ENCODE measurements at regions not wholly inside any gene's neighbourhood (a gene's known extent, or its start where the extent isn't known, plus 50 kb on each side); places are given as distances from the start of the nearest gene placed in this dataset.

DNA sequence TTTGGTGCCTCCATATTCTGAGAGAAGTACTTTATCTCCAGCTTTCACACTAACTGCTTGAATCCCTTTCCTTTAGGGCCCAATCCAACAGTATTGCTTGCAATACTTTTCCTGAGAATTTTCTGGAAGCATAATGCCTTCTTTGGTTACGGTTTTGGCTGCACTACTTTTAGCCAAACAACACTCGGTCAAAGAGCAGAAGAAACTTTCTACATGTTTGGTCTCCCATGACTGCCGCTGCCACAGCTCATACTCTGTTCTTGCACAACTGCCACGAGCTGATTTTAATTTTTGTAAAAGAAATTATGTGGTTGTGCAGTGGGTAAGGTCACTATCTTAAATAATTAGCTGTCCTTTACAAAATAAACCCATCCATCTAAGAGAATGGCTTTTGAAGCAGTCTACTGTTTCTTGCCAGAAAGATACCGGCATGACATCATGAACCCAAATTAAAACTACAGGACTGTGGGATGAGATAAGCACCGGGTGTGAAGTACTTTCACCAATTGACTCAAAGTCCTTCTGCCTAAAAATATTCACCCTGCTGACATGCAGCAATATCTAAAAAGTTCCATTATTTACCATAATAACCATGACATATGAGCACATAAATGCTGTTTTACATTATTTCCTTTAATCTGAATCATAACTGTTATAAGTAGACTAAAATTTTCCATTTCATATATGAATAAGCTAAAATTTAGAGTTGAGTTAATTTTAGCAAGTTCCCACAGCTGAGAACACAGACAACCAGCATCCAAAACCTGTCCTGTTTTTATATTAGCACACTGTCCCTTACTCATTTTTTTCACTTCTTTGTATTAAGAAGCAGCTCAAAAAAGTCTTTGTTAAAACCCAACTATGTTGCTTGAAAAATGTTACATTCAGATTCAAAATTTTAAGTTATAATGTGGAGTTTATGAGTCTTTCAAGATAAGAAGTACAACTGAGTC, 1154.3 kb downstream of the EPHA3 start:
- TF ChIP-seq ZC3H10 (CRISPR knock-in tag; IDR thresholded peaks at IDR 0.05) (no peak), ISL1 (CRISPR knock-in tag; IDR thresholded peaks at IDR 0.05) (no peak), ARNTL (CRISPR knock-in tag; IDR thresholded peaks at IDR 0.05; ENCODE audit: borderline replicate concordance, low read depth) (no peak), RARB (CRISPR knock-in tag; IDR thresholded peaks at IDR 0.05) (no peak), ZNF8 (CRISPR knock-in tag; IDR thresholded peaks at IDR 0.05) (no peak), PATZ1 (CRISPR knock-in tag; IDR thresholded peaks at IDR 0.05; ENCODE audit: borderline replicate concordance) (no peak), PPARA (CRISPR knock-in tag; IDR thresholded peaks at IDR 0.05; ENCODE audit: borderline replicate concordance) (no peak), SNAI2 (CRISPR knock-in tag; IDR thresholded peaks at IDR 0.05) (no peak), GLIS3 (CRISPR knock-in tag; IDR thresholded peaks at IDR 0.05) (no peak), CSDC2 (CRISPR knock-in tag; IDR thresholded peaks at IDR 0.05) (no peak), ZNF70 (CRISPR knock-in tag; IDR thresholded peaks at IDR 0.05) (no peak)
- TF ChIP-seq, protein P1, sequence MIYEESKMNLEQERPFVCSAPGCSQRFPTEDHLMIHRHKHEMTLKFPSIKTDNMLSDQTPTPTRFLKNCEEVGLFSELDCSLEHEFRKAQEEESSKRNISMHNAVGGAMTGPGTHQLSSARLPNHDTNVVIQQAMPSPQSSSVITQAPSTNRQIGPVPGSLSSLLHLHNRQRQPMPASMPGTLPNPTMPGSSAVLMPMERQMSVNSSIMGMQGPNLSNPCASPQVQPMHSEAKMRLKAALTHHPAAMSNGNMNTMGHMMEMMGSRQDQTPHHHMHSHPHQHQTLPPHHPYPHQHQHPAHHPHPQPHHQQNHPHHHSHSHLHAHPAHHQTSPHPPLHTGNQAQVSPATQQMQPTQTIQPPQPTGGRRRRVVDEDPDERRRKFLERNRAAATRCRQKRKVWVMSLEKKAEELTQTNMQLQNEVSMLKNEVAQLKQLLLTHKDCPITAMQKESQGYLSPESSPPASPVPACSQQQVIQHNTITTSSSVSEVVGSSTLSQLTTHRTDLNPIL (CRISPR knock-in tag; IDR thresholded peaks at IDR 0.05; ENCODE audit: low read depth): no peak
- TF ChIP-seq, protein P2, sequence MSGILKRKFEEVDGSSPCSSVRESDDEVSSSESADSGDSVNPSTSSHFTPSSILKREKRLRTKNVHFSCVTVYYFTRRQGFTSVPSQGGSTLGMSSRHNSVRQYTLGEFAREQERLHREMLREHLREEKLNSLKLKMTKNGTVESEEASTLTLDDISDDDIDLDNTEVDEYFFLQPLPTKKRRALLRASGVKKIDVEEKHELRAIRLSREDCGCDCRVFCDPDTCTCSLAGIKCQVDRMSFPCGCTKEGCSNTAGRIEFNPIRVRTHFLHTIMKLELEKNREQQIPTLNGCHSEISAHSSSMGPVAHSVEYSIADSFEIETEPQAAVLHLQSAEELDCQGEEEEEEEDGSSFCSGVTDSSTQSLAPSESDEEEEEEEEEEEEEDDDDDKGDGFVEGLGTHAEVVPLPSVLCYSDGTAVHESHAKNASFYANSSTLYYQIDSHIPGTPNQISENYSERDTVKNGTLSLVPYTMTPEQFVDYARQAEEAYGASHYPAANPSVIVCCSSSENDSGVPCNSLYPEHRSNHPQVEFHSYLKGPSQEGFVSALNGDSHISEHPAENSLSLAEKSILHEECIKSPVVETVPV (CRISPR knock-in tag; IDR thresholded peaks at IDR 0.05): no peak
- TF ChIP-seq, protein P3, sequence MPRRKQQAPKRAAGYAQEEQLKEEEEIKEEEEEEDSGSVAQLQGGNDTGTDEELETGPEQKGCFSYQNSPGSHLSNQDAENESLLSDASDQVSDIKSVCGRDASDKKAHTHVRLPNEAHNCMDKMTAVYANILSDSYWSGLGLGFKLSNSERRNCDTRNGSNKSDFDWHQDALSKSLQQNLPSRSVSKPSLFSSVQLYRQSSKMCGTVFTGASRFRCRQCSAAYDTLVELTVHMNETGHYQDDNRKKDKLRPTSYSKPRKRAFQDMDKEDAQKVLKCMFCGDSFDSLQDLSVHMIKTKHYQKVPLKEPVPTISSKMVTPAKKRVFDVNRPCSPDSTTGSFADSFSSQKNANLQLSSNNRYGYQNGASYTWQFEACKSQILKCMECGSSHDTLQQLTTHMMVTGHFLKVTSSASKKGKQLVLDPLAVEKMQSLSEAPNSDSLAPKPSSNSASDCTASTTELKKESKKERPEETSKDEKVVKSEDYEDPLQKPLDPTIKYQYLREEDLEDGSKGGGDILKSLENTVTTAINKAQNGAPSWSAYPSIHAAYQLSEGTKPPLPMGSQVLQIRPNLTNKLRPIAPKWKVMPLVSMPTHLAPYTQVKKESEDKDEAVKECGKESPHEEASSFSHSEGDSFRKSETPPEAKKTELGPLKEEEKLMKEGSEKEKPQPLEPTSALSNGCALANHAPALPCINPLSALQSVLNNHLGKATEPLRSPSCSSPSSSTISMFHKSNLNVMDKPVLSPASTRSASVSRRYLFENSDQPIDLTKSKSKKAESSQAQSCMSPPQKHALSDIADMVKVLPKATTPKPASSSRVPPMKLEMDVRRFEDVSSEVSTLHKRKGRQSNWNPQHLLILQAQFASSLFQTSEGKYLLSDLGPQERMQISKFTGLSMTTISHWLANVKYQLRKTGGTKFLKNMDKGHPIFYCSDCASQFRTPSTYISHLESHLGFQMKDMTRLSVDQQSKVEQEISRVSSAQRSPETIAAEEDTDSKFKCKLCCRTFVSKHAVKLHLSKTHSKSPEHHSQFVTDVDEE (CRISPR knock-in tag; IDR thresholded peaks at IDR 0.05): no peak
- no peak for ATAC-seq

Measured in SK-N-SH treated with all-trans-retinoic acid at 6 μM for 48 hours (cell line).